Erythroblast (primary cell): ENCODE measurements at regions not wholly inside any gene's neighbourhood (a gene's known extent, or its start where the extent isn't known, plus 50 kb on each side); places are given as distances from the start of the nearest gene placed in this dataset.
"Not testable (repeated sequence)": the region's sequence is repeated elsewhere in the genome, so short reads cannot be mapped to it uniquely, and the experiment has no call there.

Experiments used
- GATA1 ChIP-seq: IDR thresholded peaks from 2 replicates; pipeline ENCODE4 v1.6.1; 2011; ENCODE audit warnings: low read depth, mild to moderate bottlenecking, control low read depth, low read length, moderate library complexity
- POLR2A ChIP-seq: IDR thresholded peaks from 2 replicates; pipeline ENCODE4 v1.6.1; 2011; ENCODE audit warnings: mild to moderate bottlenecking, low read length

- not testable (repeated sequence) for TF ChIP-seq POLR2A, GATA1
These were observed 57.3 kb upstream of the GARIN1A start for GRCh38 chr7:128614812-128615211.
